Activated T-helper 17 cell treated with anti-CD3 and anti-CD28 coated beads, Interleukin-2, amount 50 U/mL, for 72 hours (primary cell): ENCODE measurements at regions not wholly inside any gene's neighbourhood (a gene's known extent, or its start where the extent isn't known, plus 50 kb on each side); places are given as distances from the start of the nearest gene placed in this dataset.

Experiments
- ATAC-seq: fragments of 150-1000 bp; cut with Tn5 transposase; replicated peaks from 2 replicates; pipeline ENCODE4 v1.10.0; 2021; ENCODE audit warnings: mild to moderate bottlenecking, moderate library complexity
- H3K27ac Mint-ChIP-seq: one replicate; pipeline ENCODE4 v1.8.0; 2022; ENCODE audit warnings: mixed read lengths
- H3K27me3 Mint-ChIP-seq: one replicate; pipeline ENCODE4 v1.8.0; 2022; ENCODE audit warnings: mixed read lengths
- H3K36me3 Mint-ChIP-seq: one replicate; pipeline ENCODE4 v1.8.0; 2022; ENCODE audit warnings: low read depth, mild to moderate bottlenecking, mixed read lengths
- H3K4me1 Mint-ChIP-seq: one replicate; pipeline ENCODE4 v1.8.0; 2022; ENCODE audit warnings: mixed read lengths
- H3K4me3 Mint-ChIP-seq: one replicate; pipeline ENCODE4 v1.8.0; 2022; ENCODE audit warnings: mild to moderate bottlenecking, mixed read lengths
- H3K9me3 Mint-ChIP-seq: one replicate; pipeline ENCODE4 v1.8.0; 2022; ENCODE audit warnings: mixed read lengths

DNA sequence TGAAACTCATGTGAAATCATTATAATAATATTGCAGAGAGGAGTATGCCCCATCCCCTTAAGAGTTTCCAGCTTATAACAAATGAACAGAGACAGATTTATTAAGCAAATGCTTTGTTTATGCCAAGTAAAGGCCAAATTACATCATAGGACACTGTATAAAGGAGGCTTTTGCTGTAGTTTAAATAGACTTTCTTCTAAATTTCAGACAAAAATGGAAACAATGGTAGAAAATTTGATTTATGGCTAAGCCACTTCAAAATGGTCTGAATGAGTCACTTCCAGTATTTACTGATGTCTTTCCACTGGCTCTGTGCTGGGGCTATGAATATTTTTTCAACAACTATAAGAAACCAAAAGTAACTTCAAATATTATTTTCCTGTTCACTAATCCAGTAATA lies 81.1 kb upstream of the ST6GALNAC5 start:
- H3K36me3 Mint-ChIP-seq, result no peaks in the 10 kb centered on the region

GRCh38 chr1:76793594-76793993 lies 73.7 kb upstream of the ST6GALNAC5 start:
- H3K27me3 Mint-ChIP-seq, result peaks cover 12% of the 10 kb centered on the region

More for the DNA sequence above, 81.1 kb upstream of the ST6GALNAC5 start:
- no peak for ATAC-seq
- Mint-ChIP-seq H3K9me3 (peaks cover 3% of the 10 kb centered on the region), H3K27ac (no peak overlapping the region), H3K27me3 (peaks cover 4% of the 10 kb centered on the region), H3K4me3 (no peak overlapping the region), H3K4me1 (no peaks in the 10 kb centered on the region)

DNA sequence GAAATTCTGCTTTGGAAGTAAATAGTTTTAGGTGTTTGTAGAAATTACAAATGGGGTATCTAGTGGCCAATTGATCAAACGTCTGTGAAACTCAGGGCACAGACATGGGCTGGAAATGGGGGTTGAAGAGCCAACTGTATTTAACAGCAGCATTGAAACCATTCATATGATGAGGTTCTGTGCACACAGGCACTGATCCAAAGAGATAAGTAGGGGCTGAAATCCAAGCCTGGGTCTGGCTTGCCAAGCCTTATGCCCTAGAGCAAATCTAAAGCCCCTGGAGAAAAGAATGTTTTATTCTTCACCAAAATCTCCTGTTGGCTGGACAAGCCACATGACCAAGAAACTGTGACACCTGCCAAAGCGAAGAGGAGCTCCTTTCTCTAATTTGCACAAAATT lies 67.6 kb upstream of the ST6GALNAC5 start:
- no peaks in the 10 kb centered on the region for H3K36me3 Mint-ChIP-seq
- no peaks in the 10 kb centered on the region for H3K4me1 Mint-ChIP-seq
- no peaks in the 10 kb centered on the region for H3K9me3 Mint-ChIP-seq
- no peak overlapping the region for H3K27ac Mint-ChIP-seq
- ATAC-seq, result no peak
- H3K4me3 Mint-ChIP-seq, result no peak overlapping the region
- H3K27me3 Mint-ChIP-seq, result peaks cover 7% of the 10 kb centered on the region

More at GRCh38 chr1:76793594-76793993, 73.7 kb upstream of the ST6GALNAC5 start:
- no peak overlapping the region for H3K4me3 Mint-ChIP-seq
- ATAC-seq, result no peak
- no peaks in the 10 kb centered on the region for H3K4me1 Mint-ChIP-seq
- no peak overlapping the region for H3K27ac Mint-ChIP-seq
- H3K9me3 Mint-ChIP-seq, result no peaks in the 10 kb centered on the region
- no peaks in the 10 kb centered on the region for H3K36me3 Mint-ChIP-seq

DNA sequence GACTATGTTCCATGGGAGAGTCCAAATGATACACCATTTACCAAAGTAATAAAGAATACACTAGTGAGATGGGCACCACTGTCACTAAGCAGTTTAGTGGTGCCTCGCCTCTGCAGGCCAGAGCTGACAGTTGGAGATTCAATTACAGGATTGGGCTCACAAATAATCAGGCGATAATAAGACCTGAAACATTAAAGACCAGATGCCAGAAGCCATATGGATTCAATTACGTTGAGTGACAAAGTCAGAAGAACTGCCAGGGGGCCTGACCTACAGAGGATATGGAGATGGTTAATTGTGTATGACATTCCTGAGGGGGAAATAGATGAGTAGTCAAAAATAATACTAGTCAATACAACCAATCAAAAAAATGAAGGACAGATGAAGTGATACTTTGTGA lies 65.2 kb upstream of the ST6GALNAC5 start:
- H3K4me1 Mint-ChIP-seq, result no peaks in the 10 kb centered on the region
- ATAC-seq, result no peak
- H3K27me3 Mint-ChIP-seq, result peaks cover 4% of the 10 kb centered on the region
- H3K4me3 Mint-ChIP-seq, result no peak overlapping the region
- no peak overlapping the region for H3K27ac Mint-ChIP-seq
- no peaks in the 10 kb centered on the region for H3K36me3 Mint-ChIP-seq
- H3K9me3 Mint-ChIP-seq, result no peaks in the 10 kb centered on the region

DNA sequence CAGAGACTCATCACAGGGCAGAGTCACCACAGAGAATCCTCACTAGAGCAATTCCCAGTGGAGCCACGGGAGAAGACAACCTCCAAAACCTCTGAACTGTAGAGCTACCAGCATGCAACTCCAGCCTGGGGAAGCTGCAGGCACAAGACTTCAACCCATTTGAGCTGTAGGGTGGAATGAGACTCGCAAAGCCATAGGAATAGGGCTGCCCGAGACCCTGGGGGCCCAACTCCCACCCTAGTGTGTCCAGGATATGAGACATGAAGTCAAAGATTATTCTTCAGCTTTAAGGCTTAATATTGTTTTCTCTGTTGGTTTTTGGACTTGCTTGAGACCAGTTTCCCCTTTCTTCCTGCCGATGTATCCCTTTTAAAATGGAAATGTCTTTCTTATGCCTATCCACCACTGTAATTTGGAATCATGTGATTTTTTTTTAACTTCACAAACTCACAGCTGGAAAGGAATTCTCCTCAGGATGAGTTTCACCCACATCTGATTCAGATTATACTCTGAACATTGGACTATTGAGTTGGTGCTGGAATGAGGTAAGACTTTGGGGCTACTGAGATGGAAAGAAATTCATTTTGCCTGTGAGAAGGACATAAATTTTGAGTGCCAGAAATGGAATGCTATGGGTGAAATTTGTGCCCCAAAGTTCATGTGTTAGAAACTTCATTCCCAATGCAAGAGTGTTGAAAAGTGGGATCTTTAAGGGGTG lies 59.6 kb upstream of the ST6GALNAC5 start:
- Mint-ChIP-seq H3K9me3 (no peaks in the 10 kb centered on the region), H3K36me3 (no peaks in the 10 kb centered on the region), H3K27ac (no peak overlapping the region), H3K27me3 (peaks cover 4% of the 10 kb centered on the region), H3K4me1 (no peaks in the 10 kb centered on the region), H3K4me3 (no peak overlapping the region)
- ATAC-seq, result no peak
